H1 (cell line): ENCODE measurements at regions not wholly inside any gene's neighbourhood (a gene's known extent, or its start where the extent isn't known, plus 50 kb on each side); places are given as distances from the start of the nearest gene placed in this dataset.

Experiments used
- CTCF ChIA-PET: fragments of 300-600 bp; sonication (Branson Sonifier 250); formaldehyde crosslinking; loops from one replicate; lab custom pipeline; 2021; ENCODE audit not compliant: partially characterized antibody; lab: Charles Lee
- POLR2A ChIA-PET: fragments of 300-600 bp; sonication (Branson Sonifier 250); formaldehyde crosslinking; loops from one replicate; lab custom pipeline; 2021; ENCODE audit warnings: inconsistent platforms; ENCODE audit not compliant: partially characterized antibody; lab: Charles Lee
- DNase-seq, 2 experiments: peaks; one replicate each; pipeline versions ENCODE4 v3.0.0 to v3.0.0-alpha.2; 2010 to 2022; ENCODE audit warnings: low spot score in 2 of 2, low read depth in 1 of 2, mixed read lengths in 1 of 2
- FAIRE-seq: peaks from 2 replicates; lab custom pipeline; 2011; peaks lifted over from hg19 to GRCh38; lab: Jason Lieb, UNC
- H2AFZ ChIP-seq: 2 replicates; pipeline ENCODE4 v1.8.1; 2012; ENCODE audit warnings: low read length, inconsistent platforms
- H2AK5ac ChIP-seq: 2 replicates; pipeline ENCODE4 v1.6.1; 2013; ENCODE audit warnings: low read depth, low read length
- H2BK120ac ChIP-seq: replicated peaks from 2 replicates; pipeline ENCODE3; 2013; ENCODE audit warnings: low read depth, low read length, inconsistent platforms
- H2BK12ac ChIP-seq: 2 replicates; pipeline ENCODE4 v1.6.1; 2013; ENCODE audit warnings: low read depth, low read length
- H2BK15ac ChIP-seq: 2 replicates; pipeline ENCODE4 v1.6.1; 2013; ENCODE audit warnings: low read length
- H2BK20ac ChIP-seq: 2 replicates; pipeline ENCODE4 v1.6.1; 2013; ENCODE audit warnings: low read length
- H2BK5ac ChIP-seq: 2 replicates; pipeline ENCODE4 v1.6.1; 2013; ENCODE audit warnings: low read depth, low read length
- H3K14ac ChIP-seq: 2 replicates; pipeline ENCODE4 v1.6.1; 2013; ENCODE audit warnings: inconsistent platforms; ENCODE audit not compliant: insufficient read length
- H3K18ac ChIP-seq: 2 replicates; pipeline ENCODE4 v1.6.1; 2013; ENCODE audit warnings: low read length; ENCODE audit errors: extremely low read depth
- H3K23ac ChIP-seq: 2 replicates; pipeline ENCODE4 v1.6.1; 2013; ENCODE audit warnings: inconsistent platforms; ENCODE audit not compliant: insufficient read length
- H3K23me2 ChIP-seq: 2 replicates; pipeline ENCODE4 v1.6.1; 2013; ENCODE audit warnings: low read depth, low read length
- H3K27ac ChIP-seq: 2 replicates; pipeline ENCODE4 v1.6.1; 2011; ENCODE audit warnings: low read depth, low read length, inconsistent platforms
- H3K27me3 ChIP-seq, 4 experiments: replicated peaks in 1 of 4; 1 replicate in 1 of 4; 2 replicates in 3 of 4; pipeline versions ENCODE4 v1.6.1 to v1.8.1; 2011 to 2013; ENCODE audit warnings: low read length in 3 of 4, mild to moderate bottlenecking in 3 of 4, inconsistent platforms in 2 of 4, mixed read lengths in 2 of 4, moderate library complexity in 1 of 4; ENCODE audit not compliant: control insufficient read depth in 3 of 4, insufficient read depth in 3 of 4; ENCODE audit errors: extremely low read depth in 1 of 4
- H3K36me3 ChIP-seq, 4 experiments: 2 replicates each; pipeline versions ENCODE4 v1.6.1 to v1.8.1; 2011 to 2013; ENCODE audit warnings: mild to moderate bottlenecking in 4 of 4, low read length in 3 of 4, moderate library complexity in 2 of 4, control low read depth in 1 of 4, inconsistent platforms in 1 of 4; ENCODE audit not compliant: insufficient read depth in 4 of 4, control insufficient read depth in 2 of 4
- H3K4ac ChIP-seq: replicated peaks from 2 replicates; pipeline ENCODE3; 2013; ENCODE audit warnings: low read length, low read depth, mixed read lengths, inconsistent platforms; ENCODE audit not compliant: insufficient read length
- H3K4me1 ChIP-seq, 4 experiments: replicated peaks in 1 of 4; 1 replicate in 1 of 4; 2 replicates in 3 of 4; pipeline versions ENCODE4 v1.6.1 to v1.8.1; 2011 to 2013; ENCODE audit warnings: low read length in 3 of 4, inconsistent platforms in 2 of 4, mixed read lengths in 1 of 4; ENCODE audit not compliant: insufficient read depth in 4 of 4, control insufficient read depth in 3 of 4
- H3K4me2 ChIP-seq, 2 experiments: 2 replicates each; pipeline versions ENCODE4 v1.6.1 to v1.8.1; 2011 to 2013; ENCODE audit warnings: low read depth in 2 of 2, low read length in 2 of 2, control low read depth in 1 of 2, inconsistent platforms in 1 of 2, mild to moderate bottlenecking in 1 of 2; ENCODE audit not compliant: insufficient read depth in 1 of 2
- H3K4me3 ChIP-seq, 4 experiments: fragments of 200-600, 300-600 bp in 1 of 4; sonication (generic), shearing (Covaris generic), sonication (Bioruptor Twin) in 1 of 4; 2 replicates each; pipeline versions ENCODE4 v1.5.1 to v1.8.1; 2011 to 2016; ENCODE audit warnings: low read length in 4 of 4, low read depth in 3 of 4, control low read depth in 2 of 4, inconsistent platforms in 2 of 4, mild to moderate bottlenecking in 2 of 4, mixed read lengths in 1 of 4, moderate library complexity in 1 of 4; ENCODE audit not compliant: insufficient read depth in 2 of 4; ENCODE audit errors: extremely low read depth in 1 of 4
- H3K56ac ChIP-seq: replicated peaks from 2 replicates; pipeline ENCODE3; 2013; ENCODE audit warnings: low read depth, mild to moderate bottlenecking, mixed read lengths, low read length, inconsistent platforms; ENCODE audit not compliant: insufficient read length
- H3K79me1 ChIP-seq: 2 replicates; pipeline ENCODE4 v1.6.1; 2013; ENCODE audit warnings: low read depth, low read length, control low read depth
- H3K79me2 ChIP-seq, 2 experiments: 2 replicates each; pipeline versions ENCODE4 v1.6.1 to v1.8.1; 2012 to 2013; ENCODE audit warnings: low read length in 2 of 2, mild to moderate bottlenecking in 2 of 2, inconsistent platforms in 1 of 2; ENCODE audit not compliant: insufficient read depth in 2 of 2, control insufficient read depth in 1 of 2
- H3K9ac ChIP-seq, 4 experiments: replicated peaks in 1 of 4; 1 replicate in 1 of 4; 2 replicates in 3 of 4; pipeline versions ENCODE4 v1.6.1 to v1.8.1; 2011 to 2013; ENCODE audit warnings: low read depth in 3 of 4, low read length in 3 of 4, control low read depth in 2 of 4, mild to moderate bottlenecking in 2 of 4, moderate library complexity in 2 of 4, inconsistent platforms in 1 of 4; ENCODE audit errors: extremely low read depth in 1 of 4
- H3K9me3 ChIP-seq, 2 experiments: 2 replicates each; pipeline versions ENCODE4 v1.6.1 to v1.8.1; 2012 to 2013; ENCODE audit warnings: mild to moderate bottlenecking in 2 of 2, moderate library complexity in 2 of 2, control low read depth in 1 of 2, inconsistent platforms in 1 of 2, low read depth in 1 of 2, low read length in 1 of 2, mixed read lengths in 1 of 2; ENCODE audit not compliant: insufficient read depth in 2 of 2
- H4K20me1 ChIP-seq, 2 experiments: replicated peaks in 1 of 2; 2 replicates each; pipeline versions ENCODE3 to v1.8.1; 2011 to 2013; ENCODE audit warnings: inconsistent platforms in 2 of 2, low read length in 2 of 2, mild to moderate bottlenecking in 1 of 2; ENCODE audit not compliant: insufficient read depth in 2 of 2, control insufficient read depth in 1 of 2
- H4K5ac ChIP-seq: 2 replicates; pipeline ENCODE4 v1.6.1; 2013; ENCODE audit warnings: low read length, low read depth, mixed read lengths, inconsistent platforms; ENCODE audit not compliant: insufficient read length
- H4K8ac ChIP-seq: 2 replicates; pipeline ENCODE4 v1.8.0; 2013; ENCODE audit warnings: mild to moderate bottlenecking, moderate library complexity, low read length, inconsistent platforms; ENCODE audit not compliant: insufficient read depth; ENCODE audit errors: extremely low read depth
- H4K91ac ChIP-seq: replicated peaks from 2 replicates; pipeline ENCODE3; 2013; ENCODE audit warnings: low read length, mixed read lengths, inconsistent platforms; ENCODE audit not compliant: insufficient read length
- ATF3 ChIP-seq: IDR thresholded peaks from 2 replicates; pipeline ENCODE4 v1.6.1; 2011; ENCODE audit warnings: low read depth, mild to moderate bottlenecking, low read length; ENCODE audit not compliant: insufficient read depth
- BCL11A ChIP-seq, 2 experiments: IDR thresholded peaks; one replicate each; pipeline ENCODE4 v1.6.1; 2011; ENCODE audit warnings: low read depth in 2 of 2, low read length in 2 of 2, mild to moderate bottlenecking in 2 of 2
- EZH2 ChIP-seq: fragments of 200-600 bp; sonication (generic); IDR thresholded peaks from 2 replicates; pipeline ENCODE4 v1.7.1; 2012; ENCODE audit warnings: low read depth, mild to moderate bottlenecking, moderate library complexity, low read length, inconsistent platforms; ENCODE audit not compliant: severe bottlenecking
- FOSL1 ChIP-seq: IDR thresholded peaks from 2 replicates; pipeline ENCODE4 v1.6.1; 2011; ENCODE audit warnings: mild to moderate bottlenecking, low read depth, low read length, moderate library complexity; ENCODE audit not compliant: insufficient read depth
- JUN ChIP-seq: IDR thresholded peaks from 2 replicates; pipeline ENCODE4 v1.6.1; 2011; ENCODE audit warnings: low read depth, mild to moderate bottlenecking, improper control_type of control experiment, low read length
- POU5F1 ChIP-seq: IDR thresholded peaks from 2 replicates; pipeline ENCODE4 v1.6.1; 2011; ENCODE audit warnings: low read depth, mild to moderate bottlenecking, low read length, moderate library complexity
- RAD21 ChIP-seq, 2 experiments: IDR thresholded peaks in 1 of 2; conservative IDR thresholded peaks in 1 of 2; 2 replicates each; pipeline ENCODE4 v1.6.1; 2011; ENCODE audit warnings: low read depth in 2 of 2, low read length in 2 of 2, improper control_type of control experiment in 1 of 2, inconsistent platforms in 1 of 2, mild to moderate bottlenecking in 1 of 2, moderate library complexity in 1 of 2
- RBBP5 ChIP-seq: IDR thresholded peaks from 2 replicates; pipeline ENCODE4 v1.7.1; 2012; ENCODE audit warnings: low read depth, mild to moderate bottlenecking, inconsistent platforms, low read length, moderate library complexity, borderline replicate concordance
- RFX5 ChIP-seq: IDR thresholded peaks from 2 replicates; pipeline ENCODE4 v1.6.1; 2011; ENCODE audit warnings: low read depth, low read length, improper control_type of control experiment, borderline replicate concordance
- SIRT6 ChIP-seq: IDR thresholded peaks from one replicate; pipeline ENCODE4 v1.7.1; 2012; ENCODE audit warnings: low read length, inconsistent platforms
- SP1 ChIP-seq: IDR thresholded peaks from 2 replicates; pipeline ENCODE4 v1.6.1; 2011; ENCODE audit warnings: low read depth, low read length
- SP4 ChIP-seq: IDR thresholded peaks from 2 replicates; pipeline ENCODE4 v1.6.1; 2012; ENCODE audit warnings: low read length, inconsistent platforms
- SUZ12 ChIP-seq: fragments of 200-600 bp; sonication (generic); IDR thresholded peaks from 2 replicates; pipeline ENCODE4 v1.6.1; 2012; ENCODE audit warnings: mild to moderate bottlenecking, inconsistent platforms, low read length, moderate library complexity, mixed read lengths
- TCF12 ChIP-seq: IDR thresholded peaks from 2 replicates; pipeline ENCODE4 v1.6.1; 2011; ENCODE audit warnings: low read depth, mild to moderate bottlenecking, low read length
- ZNF274 ChIP-seq: IDR thresholded peaks from 2 replicates; pipeline ENCODE4 v1.7.0; 2012; ENCODE audit warnings: low read length, borderline replicate concordance; ENCODE audit errors: extremely low read depth
- WGBS, 2 experiments: shearing (Covaris generic) in 1 of 2; methylation state at CpG; one replicate each; pipeline versions ENCODE4 v1.1.6 to v1.1.7; 2013 to 2015; ENCODE audit warnings: low lambda C conversion rate in 2 of 2, mixed read lengths in 2 of 2, inconsistent platforms in 1 of 2, low coverage in 1 of 2, missing lambda C conversion rate in 1 of 2; ENCODE audit not compliant: insufficient replicate concordance in 2 of 2, insufficient coverage in 1 of 2, insufficient read length in 1 of 2; ENCODE audit errors: extremely low coverage in 1 of 2, missing lambda C conversion rate in 1 of 2; 5-methylcytosine and 5-hydroxymethylcytosine counted together

- no peaks in the 10 kb centered on the region for H3K23me2 ChIP-seq
- H3K9me3 ChIP-seq: peaks cover 25 to 57% of the 10 kb centered on the region in 2 experiments
- H3K14ac ChIP-seq: no peak overlapping the region
- H3K4me2 ChIP-seq: no peak overlapping the region
- H3K27ac ChIP-seq: no peak overlapping the region
- no peak overlapping the region for H3K4me3 ChIP-seq
- no peaks in the 10 kb centered on the region for H3K79me1 ChIP-seq
- H3K4me1 ChIP-seq: no peaks in the 10 kb centered on the region
- H3K56ac ChIP-seq: no peak overlapping the region
- H3K79me2 ChIP-seq: no peaks in the 10 kb centered on the region
- H3K23ac ChIP-seq: no peak overlapping the region
- WGBS, 2 experiments: 36% methylated on average over 1 of the region's 1 CpG; no CpG with 5 or more reads in 1 of the 2 experiments
- no peak overlapping the region for H2BK12ac ChIP-seq
- no peak overlapping the region for H2BK5ac ChIP-seq
- ChIA-PET POLR2A (no interaction called here), CTCF (interaction anchor here (0.7 kb wide), 1 partner anchor 717 kb away, joined by 3 read pairs; no protein-coding TSS in a partner anchor)
- H3K18ac ChIP-seq: no peak overlapping the region
- no peak for DNase-seq
- no peak overlapping the region for H4K8ac ChIP-seq
- H2BK20ac ChIP-seq: no peak overlapping the region
- no peaks in the 10 kb centered on the region for H4K20me1 ChIP-seq
- no peak overlapping the region for H3K4ac ChIP-seq
- no peak overlapping the region for H2BK120ac ChIP-seq
- H3K27me3 ChIP-seq: no peaks in the 10 kb centered on the region
- no peak overlapping the region for H2AK5ac ChIP-seq
- FAIRE-seq: no peak
- no peak overlapping the region for H4K5ac ChIP-seq
- H2AFZ ChIP-seq: no peak overlapping the region
- no peak overlapping the region for H4K91ac ChIP-seq
- H3K9ac ChIP-seq: no peak overlapping the region
- H3K36me3 ChIP-seq: no peaks in the 10 kb centered on the region
- no peak overlapping the region for H2BK15ac ChIP-seq
- TF ChIP-seq FOSL1: no peak
- TF ChIP-seq RAD21 (IDR thresholded peaks at IDR 0.05 in 1 of 2, conservative IDR thresholded peaks at IDR 0.05 in 1 of 2; ENCODE audit: low read depth in 2 of 2, low read length in 2 of 2): no peak
- TF ChIP-seq EZH2: no peak
- TF ChIP-seq SP1: no peak
- no peak for TF ChIP-seq SIRT6
- no peak for TF ChIP-seq ZNF274
- no peak for TF ChIP-seq BCL11A (IDR thresholded peaks at IDR 0.05; ENCODE audit: low read depth in 2 of 2, low read length in 2 of 2)
- TF ChIP-seq RBBP5: no peak
- no peak for TF ChIP-seq ATF3
- no peak for TF ChIP-seq TCF12
- TF ChIP-seq RFX5: no peak
- TF ChIP-seq POU5F1: no peak
- no peak for TF ChIP-seq SUZ12
- no peak for TF ChIP-seq SP4
- TF ChIP-seq JUN: no peak
Measured at GRCh38 chr15:54816401-54816800, 380.3 kb downstream of the RSL24D1 start.
